ENCODE measurements at regions not wholly inside any gene's neighbourhood (a gene's known extent, or its start where the extent isn't known, plus 50 kb on each side); places are given as distances from the start of the nearest gene placed in this dataset.

DNA sequence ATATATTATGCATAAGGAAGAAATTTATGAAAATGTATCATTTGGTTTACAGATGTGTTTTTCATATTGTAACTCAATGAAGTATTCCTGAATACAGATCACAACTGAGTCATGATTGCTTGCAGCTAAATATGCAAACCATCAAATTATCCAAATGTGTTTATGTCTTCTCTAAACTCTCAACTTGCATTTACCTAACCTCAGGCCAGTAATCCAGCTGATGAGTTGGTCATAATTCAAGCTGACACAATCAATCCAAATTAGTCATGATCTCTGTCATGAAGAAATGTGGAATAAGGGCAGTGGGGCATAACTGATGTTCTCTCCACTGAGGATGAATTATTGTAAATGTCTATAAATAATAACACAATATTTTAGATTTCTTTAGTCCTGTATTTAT, 104.8 kb upstream of the CNTN1 start:
- TF ChIP-seq EZH2 (IDR thresholded peaks at IDR 0.05; ENCODE audit: low read depth, unreplicated experiment): no peak
- TF ChIP-seq CTCF (conservative IDR thresholded peaks at IDR 0.05; ENCODE audit: low read depth in 2 of 2): no peak
- TF ChIP-seq STAT1 (IDR thresholded peaks at IDR 0.05; ENCODE audit: unreplicated experiment): no peak
- TF ChIP-seq POLR2AphosphoS5 (IDR thresholded peaks at IDR 0.05; ENCODE audit: low read depth): no peak
- no peak for TF ChIP-seq EZH2phosphoT487 (IDR thresholded peaks at IDR 0.05; ENCODE audit: unreplicated experiment)
- no peak for TF ChIP-seq CREB1 (CRISPR knock-in tag; IDR thresholded peaks at IDR 0.05; ENCODE audit: low read depth)
- TF ChIP-seq, protein P1, sequence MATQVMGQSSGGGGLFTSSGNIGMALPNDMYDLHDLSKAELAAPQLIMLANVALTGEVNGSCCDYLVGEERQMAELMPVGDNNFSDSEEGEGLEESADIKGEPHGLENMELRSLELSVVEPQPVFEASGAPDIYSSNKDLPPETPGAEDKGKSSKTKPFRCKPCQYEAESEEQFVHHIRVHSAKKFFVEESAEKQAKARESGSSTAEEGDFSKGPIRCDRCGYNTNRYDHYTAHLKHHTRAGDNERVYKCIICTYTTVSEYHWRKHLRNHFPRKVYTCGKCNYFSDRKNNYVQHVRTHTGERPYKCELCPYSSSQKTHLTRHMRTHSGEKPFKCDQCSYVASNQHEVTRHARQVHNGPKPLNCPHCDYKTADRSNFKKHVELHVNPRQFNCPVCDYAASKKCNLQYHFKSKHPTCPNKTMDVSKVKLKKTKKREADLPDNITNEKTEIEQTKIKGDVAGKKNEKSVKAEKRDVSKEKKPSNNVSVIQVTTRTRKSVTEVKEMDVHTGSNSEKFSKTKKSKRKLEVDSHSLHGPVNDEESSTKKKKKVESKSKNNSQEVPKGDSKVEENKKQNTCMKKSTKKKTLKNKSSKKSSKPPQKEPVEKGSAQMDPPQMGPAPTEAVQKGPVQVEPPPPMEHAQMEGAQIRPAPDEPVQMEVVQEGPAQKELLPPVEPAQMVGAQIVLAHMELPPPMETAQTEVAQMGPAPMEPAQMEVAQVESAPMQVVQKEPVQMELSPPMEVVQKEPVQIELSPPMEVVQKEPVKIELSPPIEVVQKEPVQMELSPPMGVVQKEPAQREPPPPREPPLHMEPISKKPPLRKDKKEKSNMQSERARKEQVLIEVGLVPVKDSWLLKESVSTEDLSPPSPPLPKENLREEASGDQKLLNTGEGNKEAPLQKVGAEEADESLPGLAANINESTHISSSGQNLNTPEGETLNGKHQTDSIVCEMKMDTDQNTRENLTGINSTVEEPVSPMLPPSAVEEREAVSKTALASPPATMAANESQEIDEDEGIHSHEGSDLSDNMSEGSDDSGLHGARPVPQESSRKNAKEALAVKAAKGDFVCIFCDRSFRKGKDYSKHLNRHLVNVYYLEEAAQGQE (IDR thresholded peaks at IDR 0.05; ENCODE audit: unreplicated experiment): no peak
- TF ChIP-seq ZNF114 (CRISPR knock-in tag; IDR thresholded peaks at IDR 0.05): no peak
- no peak for TF ChIP-seq JUNB (IDR thresholded peaks at IDR 0.05; ENCODE audit: unreplicated experiment)
- no peak for TF ChIP-seq ZNF331 (CRISPR knock-in tag; IDR thresholded peaks at IDR 0.05; ENCODE audit: low read depth)
- TF ChIP-seq, protein P2, sequence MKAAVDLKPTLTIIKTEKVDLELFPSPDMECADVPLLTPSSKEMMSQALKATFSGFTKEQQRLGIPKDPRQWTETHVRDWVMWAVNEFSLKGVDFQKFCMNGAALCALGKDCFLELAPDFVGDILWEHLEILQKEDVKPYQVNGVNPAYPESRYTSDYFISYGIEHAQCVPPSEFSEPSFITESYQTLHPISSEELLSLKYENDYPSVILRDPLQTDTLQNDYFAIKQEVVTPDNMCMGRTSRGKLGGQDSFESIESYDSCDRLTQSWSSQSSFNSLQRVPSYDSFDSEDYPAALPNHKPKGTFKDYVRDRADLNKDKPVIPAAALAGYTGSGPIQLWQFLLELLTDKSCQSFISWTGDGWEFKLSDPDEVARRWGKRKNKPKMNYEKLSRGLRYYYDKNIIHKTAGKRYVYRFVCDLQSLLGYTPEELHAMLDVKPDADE (IDR thresholded peaks at IDR 0.05): no peak
- no peak for TF ChIP-seq NANOG (IDR thresholded peaks at IDR 0.05; ENCODE audit: borderline replicate concordance)
- TF ChIP-seq ZNF462 (CRISPR knock-in tag; IDR thresholded peaks at IDR 0.05): no peak

Measured in GM23338 (cell line).